Right lobe of liver (tissue), 4 donors: ENCODE measurements at regions not wholly inside any gene's neighbourhood (a gene's known extent, or its start where the extent isn't known, plus 50 kb on each side); places are given as distances from the start of the nearest gene placed in this dataset.
"Not testable (repeated sequence)": the region's sequence is repeated elsewhere in the genome, so short reads cannot be mapped to it uniquely, and the experiment has no call there.

Source experiments
- POLR2A ChIP-seq: fragments of 450-650 bp; IDR thresholded peaks from one replicate; pipeline ENCODE4 v1.6.1; 2017; ENCODE audit warnings: antibody characterized with exemption, mild to moderate bottlenecking
- TF ChIP-seq, protein P1 (sequence below), 4 donors: fragments of 200-600 bp in 3 of 4; fragments of 450-650 bp in 1 of 4; IDR thresholded peaks; one replicate each; pipeline versions ENCODE4 v1.5.1 to v1.8.0; 2016 to 2022; ENCODE audit warnings: antibody characterized with exemption in 4 of 4, mild to moderate bottlenecking in 2 of 4
- donor health status: DM: no; HTN: no; CAD: no.
- donor health status: DM: no; HTN: no; CAD: no.
- donor health status: DM: no; HTN: yes; CAD: no.

- TF ChIP-seq, protein P1, sequence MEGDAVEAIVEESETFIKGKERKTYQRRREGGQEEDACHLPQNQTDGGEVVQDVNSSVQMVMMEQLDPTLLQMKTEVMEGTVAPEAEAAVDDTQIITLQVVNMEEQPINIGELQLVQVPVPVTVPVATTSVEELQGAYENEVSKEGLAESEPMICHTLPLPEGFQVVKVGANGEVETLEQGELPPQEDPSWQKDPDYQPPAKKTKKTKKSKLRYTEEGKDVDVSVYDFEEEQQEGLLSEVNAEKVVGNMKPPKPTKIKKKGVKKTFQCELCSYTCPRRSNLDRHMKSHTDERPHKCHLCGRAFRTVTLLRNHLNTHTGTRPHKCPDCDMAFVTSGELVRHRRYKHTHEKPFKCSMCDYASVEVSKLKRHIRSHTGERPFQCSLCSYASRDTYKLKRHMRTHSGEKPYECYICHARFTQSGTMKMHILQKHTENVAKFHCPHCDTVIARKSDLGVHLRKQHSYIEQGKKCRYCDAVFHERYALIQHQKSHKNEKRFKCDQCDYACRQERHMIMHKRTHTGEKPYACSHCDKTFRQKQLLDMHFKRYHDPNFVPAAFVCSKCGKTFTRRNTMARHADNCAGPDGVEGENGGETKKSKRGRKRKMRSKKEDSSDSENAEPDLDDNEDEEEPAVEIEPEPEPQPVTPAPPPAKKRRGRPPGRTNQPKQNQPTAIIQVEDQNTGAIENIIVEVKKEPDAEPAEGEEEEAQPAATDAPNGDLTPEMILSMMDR (IDR thresholded peaks at IDR 0.05) = not testable (repeated sequence)
- TF ChIP-seq POLR2A = not testable (repeated sequence)
These were observed 79.1 kb upstream of the CLDN5 start for GRCh38 chr22:19603346-19603745.
